ENCODE measurements at regions not wholly inside any gene's neighbourhood (a gene's known extent, or its start where the extent isn't known, plus 50 kb on each side); places are given as distances from the start of the nearest gene placed in this dataset.

DNA sequence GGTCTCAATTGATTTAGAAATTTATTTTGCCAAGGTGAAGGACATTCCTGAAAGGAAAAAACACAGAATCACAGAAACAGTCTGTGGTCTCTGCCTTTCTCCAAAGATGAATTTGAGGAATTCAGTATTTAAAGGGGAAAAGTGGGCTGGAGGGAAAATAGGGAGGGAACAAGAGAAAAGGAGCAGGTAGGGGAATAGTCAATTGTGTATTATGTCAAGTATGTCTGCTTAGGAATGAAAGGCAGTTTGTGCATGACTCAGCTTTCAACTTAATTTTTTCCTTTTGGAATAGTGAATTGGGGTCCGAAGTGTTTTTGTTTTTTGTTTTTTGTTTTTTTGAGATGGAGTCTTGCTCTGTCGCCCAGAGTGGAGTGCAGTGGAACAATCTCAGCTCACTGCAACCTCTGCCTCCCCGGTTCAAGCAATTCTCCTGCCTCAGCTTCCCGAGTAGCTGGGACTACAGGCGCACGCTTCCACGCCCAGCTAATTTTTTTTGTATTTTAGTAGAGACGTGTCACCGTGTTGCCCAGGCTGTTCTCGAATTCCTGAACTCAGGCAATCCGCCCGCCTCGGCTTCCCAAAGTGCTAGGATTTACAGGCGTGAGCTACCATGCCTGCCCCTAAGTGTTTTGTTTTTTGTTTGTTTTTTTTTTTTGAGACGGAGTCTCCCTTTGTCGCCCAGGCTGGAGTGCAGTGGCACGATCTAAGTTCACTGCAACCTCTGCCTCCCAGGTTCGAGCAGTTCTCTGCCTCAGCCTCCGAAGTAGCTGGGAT is 74.1 kb upstream of the MAP4 start:
- no peak for TF ChIP-seq POLR2A (IDR thresholded peaks at IDR 0.05; ENCODE audit: low read length)
- TF ChIP-seq GATA1 (IDR thresholded peaks at IDR 0.05; ENCODE audit: low read depth, low read length), result no peak

Data from erythroblast (primary cell).